22Rv1 (cell line): ENCODE measurements at regions not wholly inside any gene's neighbourhood (a gene's known extent, or its start where the extent isn't known, plus 50 kb on each side); places are given as distances from the start of the nearest gene placed in this dataset.

Source experiments
- ZFX ChIP-seq: fragments of 450-650 bp; IDR thresholded peaks from 2 replicates; pipeline ENCODE4 v1.6.1; 2017; ENCODE audit warnings: antibody characterized with exemption, borderline replicate concordance
- TF ChIP-seq, protein P1 (sequence below): fragments of 450-650 bp; IDR thresholded peaks from 2 replicates; pipeline ENCODE4 v1.5.1; 2017; ENCODE audit warnings: mild to moderate bottlenecking

DNA sequence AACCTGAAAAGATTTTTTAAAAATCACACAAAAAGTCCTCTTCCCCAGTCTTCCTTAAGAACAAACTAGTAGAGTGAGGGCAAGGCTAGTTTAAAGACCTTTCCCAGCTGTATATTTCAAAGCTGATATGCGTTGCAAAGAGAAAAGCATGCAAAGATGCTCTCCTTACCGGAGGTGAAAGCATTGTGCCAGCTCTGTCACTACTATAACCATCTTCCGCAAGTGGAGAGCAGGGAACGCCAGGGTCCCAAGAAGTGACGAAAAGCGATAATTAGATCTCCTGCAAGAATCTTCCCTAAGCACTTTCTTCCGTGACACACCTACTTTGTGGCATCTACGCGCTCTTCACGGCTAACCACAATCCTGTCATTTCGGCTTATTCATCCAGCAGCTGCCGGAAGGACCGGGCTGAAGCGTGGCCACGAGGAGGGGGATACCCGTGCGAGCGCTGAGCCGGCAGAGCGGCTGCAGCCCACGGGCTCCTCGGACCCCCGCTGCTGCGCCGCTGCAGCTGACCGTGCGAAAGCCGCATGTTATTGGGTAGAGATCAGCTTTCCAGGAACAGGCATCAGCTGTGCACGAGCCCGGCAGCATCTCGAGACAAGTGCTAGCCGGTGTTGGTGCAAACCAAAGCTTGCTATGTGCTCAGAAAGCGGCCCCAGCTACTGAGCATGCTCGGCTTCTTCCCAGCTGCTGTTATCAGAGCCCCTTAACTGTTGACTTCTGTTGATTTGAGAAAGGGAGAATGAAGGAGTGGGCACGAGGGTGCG lies 57.2 kb upstream of the ARHGAP18 start:
- TF ChIP-seq, protein P1, sequence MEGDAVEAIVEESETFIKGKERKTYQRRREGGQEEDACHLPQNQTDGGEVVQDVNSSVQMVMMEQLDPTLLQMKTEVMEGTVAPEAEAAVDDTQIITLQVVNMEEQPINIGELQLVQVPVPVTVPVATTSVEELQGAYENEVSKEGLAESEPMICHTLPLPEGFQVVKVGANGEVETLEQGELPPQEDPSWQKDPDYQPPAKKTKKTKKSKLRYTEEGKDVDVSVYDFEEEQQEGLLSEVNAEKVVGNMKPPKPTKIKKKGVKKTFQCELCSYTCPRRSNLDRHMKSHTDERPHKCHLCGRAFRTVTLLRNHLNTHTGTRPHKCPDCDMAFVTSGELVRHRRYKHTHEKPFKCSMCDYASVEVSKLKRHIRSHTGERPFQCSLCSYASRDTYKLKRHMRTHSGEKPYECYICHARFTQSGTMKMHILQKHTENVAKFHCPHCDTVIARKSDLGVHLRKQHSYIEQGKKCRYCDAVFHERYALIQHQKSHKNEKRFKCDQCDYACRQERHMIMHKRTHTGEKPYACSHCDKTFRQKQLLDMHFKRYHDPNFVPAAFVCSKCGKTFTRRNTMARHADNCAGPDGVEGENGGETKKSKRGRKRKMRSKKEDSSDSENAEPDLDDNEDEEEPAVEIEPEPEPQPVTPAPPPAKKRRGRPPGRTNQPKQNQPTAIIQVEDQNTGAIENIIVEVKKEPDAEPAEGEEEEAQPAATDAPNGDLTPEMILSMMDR: no peak
- TF ChIP-seq ZFX: no peak
